Astrocyte of the hippocampus (primary cell): ENCODE measurements at regions not wholly inside any gene's neighbourhood (a gene's known extent, or its start where the extent isn't known, plus 50 kb on each side); places are given as distances from the start of the nearest gene placed in this dataset.
A peak's percentile ranks its signal among the peaks of the same experiment; 100 is the strongest.

ENCODE experiments used
- DNase-seq: peaks from one replicate; pipeline ENCODE4 v3.0.0; 2011; ENCODE audit warnings: low read depth, low spot score

DNA sequence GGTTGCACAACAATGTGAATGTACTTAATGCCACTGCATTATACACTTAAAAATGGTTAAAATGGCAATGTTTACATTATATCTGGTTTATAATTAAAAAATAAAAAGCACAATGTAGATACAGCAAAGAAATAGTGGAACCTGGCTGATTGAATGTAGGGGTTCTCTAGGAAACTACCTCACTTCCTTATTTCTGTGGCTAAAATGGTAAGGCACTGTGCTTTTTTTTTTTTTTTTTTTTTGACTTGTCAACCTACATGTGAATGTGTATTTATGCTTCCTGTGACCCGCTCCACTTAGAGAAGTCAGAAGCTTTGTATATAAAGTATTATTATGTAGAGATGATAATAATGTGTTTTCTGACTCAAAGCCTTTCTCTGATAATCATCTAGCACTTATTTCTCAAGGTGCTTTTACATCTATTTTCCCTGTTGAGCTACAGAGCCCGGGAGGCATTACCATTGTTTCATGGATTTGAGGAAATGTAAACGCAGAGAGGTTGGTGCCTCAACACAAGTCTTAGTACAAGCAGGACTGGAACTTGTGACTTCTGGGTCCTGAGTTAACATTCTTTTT is 55.0 kb downstream of the SOX4 start:
- no peak for DNase-seq

- DNase-seq: no peak
These were observed 59.8 kb downstream of the SOX4 start for GRCh38 chr6:21653323-21653722.

GRCh38 chr6:21653905-21654304 is 60.4 kb downstream of the SOX4 start:
- DNase-seq: peak; percentile 33

DNA sequence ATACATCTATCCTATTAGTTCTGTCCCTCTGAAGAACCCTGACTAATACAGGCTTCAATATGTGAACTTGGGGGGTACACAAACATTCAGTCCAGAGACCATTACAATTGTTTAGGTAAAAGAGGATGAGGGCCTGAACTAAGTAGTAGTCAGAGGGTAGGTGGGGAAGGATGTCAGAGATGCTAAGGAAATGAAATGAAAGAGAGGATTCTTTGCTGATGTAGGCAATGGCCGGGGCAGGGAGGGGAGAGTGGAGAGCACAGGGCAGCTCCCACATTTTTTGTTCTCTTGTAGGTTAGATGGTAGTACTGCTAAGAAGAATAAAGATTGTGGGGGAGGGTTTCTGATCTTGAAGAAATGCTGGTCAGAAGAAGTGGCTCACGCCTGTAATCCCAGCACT is 60.8 kb downstream of the SOX4 start:
- DNase-seq: no peak

DNA sequence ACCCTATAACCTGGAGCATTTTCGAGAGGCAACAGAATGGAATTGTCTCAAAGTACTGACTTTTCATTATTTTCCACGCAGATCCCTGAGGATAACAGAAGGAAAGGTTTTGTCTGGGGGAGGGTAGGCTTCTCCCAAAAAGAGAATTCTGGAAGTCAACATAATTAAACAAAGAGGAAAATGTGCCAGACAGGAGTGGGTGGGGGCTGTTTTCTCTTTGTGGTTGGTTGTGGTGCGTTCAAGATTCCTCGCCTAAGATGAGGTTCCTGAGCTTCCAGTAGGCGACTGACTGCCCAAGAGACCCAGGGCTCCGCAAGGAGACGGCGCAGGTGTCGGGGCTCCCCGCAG is 70.4 kb downstream of the SOX4 start:
- DNase-seq: no peak

DNA sequence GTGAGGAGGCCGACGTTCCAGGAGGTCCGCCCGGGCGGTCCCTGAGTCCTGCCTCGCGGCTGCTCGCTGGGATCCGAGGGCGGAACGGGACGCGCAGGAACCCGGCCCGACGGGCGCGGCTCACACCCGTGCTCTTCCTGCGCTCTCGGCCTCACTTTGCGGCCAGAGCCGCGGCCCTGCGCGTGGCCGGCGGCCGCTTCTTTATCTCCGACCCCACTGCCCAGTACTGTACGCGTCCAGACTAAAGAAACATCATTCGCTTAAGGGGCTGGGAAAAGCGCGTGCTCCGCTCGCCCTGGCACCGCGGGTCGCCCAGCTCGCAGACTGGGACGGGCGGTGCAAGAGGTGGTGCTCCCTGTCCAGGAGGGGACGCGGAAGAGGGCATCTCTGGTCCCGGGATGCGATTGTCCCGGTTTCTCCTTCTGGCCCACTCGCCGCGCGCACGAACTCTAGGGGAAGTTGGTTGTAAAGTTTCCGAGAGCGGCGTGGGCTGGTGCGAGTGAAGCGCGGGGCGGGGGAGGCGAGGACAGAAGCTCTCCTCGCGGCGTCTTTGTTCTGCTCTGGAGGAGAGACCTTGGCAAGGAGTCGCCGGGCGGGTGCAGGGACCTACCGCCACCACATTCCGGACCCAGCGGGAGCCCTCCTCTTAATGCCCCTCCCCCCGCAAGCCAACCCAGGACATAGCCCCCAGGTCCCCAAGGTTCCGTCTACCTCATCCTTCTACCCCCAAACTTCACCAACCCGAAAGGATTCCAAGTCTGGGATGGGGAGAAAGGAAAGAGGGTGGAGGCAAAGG is 71.0 kb downstream of the SOX4 start:
- peak; percentile 78 for DNase-seq

GRCh38 chr6:21665110-21665391 is 71.5 kb downstream of the SOX4 start:
- DNase-seq: peak; percentile 57

DNA sequence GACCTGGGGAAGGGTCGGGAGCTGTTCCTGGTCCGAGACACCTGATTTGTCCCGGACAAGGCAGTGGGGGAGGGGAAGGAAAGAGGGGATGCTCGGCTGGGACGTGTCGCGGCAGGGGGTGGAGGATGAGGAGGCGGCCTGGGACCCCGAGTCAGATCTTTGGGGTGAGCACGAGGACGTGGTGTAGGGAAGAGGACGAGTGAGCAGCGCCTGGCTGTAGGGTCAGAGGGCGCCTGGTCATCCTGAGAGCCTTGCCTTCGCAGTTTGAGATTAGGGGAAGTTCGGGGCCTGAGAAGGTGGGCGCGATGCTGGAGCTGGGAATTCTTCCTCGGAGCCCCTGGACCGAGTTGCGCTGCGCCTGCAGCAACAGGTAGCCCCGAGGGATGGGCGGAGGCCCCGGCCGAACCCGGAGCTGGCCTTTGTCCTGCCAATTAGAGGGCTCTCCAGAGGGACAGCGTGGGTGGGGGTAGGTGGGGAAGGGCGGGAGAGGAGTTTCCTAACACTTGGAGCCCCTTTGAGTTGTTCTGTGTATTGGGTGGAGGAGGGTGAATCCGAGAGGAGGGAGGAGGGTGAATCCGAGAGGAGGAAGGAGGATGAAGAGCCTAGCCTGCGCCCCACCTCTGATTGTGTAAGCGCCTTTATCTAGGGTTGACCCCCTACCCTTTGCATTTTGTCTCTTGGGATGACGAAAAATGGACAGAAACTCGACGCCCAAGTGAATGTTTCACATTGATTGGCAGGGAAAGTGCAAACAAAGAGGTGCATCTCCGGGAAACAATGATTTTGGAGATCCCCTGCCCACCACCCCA is 72.0 kb downstream of the SOX4 start:
- peak; percentile 48 for DNase-seq

DNA sequence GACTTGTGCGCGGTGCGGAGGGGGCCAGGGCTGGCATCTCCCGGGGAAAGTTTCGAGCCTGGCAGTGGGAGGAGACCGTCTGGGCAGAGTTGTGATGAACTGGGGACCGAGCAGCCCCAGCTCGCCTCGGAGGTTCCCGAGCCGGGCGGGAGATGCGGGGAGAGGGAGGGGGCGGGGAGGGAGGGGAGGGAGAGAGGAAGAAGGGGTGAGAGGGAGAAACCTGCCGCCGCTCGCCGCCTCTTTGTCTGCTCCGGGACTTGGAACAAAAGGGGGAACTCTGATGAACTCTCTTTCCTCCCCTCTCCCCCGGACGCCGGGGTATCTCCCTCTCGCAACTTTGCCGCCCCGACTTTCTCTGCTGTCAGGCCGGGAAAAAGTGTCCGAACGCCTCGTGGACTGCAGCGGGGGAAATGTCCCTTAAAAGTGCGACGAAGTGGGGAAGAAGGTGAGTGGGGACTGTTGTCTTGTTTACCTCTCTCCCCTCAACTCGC is 72.7 kb downstream of the SOX4 start:
- peak; percentile 67 for DNase-seq

GRCh38 chr6:21666853-21667681 is 73.5 kb downstream of the SOX4 start:
- DNase-seq: peak; percentile 69

DNA sequence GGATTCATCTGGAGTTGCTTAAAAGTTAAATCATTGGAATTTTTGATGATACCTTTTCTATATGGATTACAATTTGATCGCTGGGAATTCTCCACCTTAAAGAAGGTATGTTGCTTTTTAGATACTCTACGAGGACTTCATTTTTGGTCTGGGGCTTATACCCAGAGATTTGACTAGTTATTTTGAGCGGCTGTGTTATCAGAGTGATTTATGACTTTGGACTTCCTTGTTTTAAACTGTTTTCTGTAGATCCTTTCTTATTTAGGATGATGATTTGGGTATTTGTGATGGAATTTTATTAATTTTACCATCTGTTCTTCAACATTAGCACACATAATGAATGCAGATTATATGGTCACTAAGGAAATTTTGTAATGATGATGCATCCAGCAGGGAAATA is 75.2 kb downstream of the SOX4 start:
- peak; percentile 15 for DNase-seq

GRCh38 chr6:21676769-21677168 is 83.2 kb downstream of the SOX4 start:
- DNase-seq: no peak

- DNase-seq: peak; percentile 76
These were observed 85.4 kb downstream of the SOX4 start for GRCh38 chr6:21678990-21679389.

DNA sequence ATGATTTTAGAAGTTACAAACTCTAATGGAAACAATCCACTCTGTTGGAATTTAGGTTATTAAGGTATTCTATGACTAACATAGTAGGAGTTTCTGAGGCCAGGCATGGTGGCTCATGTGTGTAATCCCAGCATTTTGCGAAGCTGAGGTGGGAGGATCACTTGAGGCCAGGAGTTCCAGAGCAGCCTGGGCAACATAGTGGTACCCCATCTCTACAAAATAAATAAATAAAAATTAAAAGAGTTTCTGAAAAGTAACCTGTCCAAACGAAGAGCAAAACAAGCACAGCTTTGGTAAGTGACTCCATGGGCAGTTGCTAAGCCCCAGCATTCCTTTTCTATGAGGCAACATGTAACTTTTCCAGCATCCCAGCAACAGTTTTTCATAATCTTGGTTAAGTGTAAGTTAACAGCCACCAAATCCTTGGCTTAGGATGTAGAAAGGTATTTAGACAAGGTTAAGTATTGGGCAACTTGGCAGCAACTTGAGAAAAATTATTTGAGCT is 86.3 kb downstream of the SOX4 start:
- DNase-seq: peak; percentile 92

DNA sequence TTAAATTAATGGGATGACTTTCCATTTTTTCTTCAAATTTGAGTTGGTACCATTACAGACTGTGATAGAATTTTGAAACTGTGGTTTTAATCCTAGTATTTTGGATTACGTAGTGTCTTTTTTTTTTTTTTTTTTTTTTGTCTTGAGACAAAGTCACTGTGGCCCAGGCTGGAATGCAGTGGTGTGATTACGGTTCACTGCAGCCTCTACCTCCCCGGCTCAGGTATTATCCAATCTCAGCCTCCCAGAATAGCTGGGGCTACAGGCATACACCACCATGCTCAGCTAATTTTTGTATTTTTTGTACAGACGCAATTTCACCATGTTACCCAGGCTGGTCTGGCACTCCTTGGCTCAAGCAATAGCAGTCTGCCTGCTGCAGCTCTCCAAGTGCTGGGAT is 87.1 kb downstream of the SOX4 start:
- DNase-seq: peak; percentile 79

GRCh38 chr6:21690489-21690888 is 96.9 kb downstream of the SOX4 start:
- no peak for DNase-seq

GRCh38 chr6:21691685-21692346 is 98.3 kb downstream of the SOX4 start:
- DNase-seq: no peak

DNA sequence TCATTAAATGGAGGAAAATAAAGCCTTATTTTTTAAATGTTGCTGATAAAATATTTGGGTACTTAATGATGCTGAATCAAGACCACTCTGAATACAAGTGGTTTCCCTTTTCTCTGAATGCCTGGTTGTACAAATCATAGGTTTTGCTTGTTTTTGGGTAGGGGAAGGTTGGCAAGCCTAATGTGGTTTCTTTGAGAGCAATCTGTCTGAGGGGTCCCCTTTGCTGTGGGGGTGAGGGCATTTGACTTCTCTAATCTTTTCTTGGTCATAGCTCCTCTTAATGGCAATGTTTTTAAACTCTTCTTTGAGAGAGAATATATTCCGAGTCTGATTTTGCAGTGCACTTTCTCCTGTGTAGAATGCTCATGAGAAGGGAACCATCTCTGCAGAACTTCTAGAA is 99.2 kb downstream of the SOX4 start:
- DNase-seq: no peak

DNA sequence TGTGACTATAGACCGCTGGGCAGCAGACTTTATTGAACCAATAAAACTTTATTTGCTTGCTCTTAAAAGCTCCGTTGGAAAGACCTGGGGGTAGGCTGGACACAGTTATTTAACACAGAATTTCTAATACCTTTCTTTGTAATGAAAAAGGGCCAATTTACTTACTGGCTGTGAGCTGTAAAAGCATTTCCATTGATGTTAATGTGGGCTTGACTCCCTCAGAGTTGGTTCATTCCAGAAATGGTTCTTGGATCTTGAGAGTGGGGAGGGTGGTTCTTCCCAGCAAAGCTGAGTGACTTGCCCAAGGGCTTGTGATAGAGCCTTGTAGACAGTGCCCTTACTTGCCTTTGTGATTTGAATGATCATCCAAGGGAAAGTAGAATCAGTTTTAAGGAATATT is 100.6 kb downstream of the SOX4 start:
- DNase-seq: peak; percentile 20

DNA sequence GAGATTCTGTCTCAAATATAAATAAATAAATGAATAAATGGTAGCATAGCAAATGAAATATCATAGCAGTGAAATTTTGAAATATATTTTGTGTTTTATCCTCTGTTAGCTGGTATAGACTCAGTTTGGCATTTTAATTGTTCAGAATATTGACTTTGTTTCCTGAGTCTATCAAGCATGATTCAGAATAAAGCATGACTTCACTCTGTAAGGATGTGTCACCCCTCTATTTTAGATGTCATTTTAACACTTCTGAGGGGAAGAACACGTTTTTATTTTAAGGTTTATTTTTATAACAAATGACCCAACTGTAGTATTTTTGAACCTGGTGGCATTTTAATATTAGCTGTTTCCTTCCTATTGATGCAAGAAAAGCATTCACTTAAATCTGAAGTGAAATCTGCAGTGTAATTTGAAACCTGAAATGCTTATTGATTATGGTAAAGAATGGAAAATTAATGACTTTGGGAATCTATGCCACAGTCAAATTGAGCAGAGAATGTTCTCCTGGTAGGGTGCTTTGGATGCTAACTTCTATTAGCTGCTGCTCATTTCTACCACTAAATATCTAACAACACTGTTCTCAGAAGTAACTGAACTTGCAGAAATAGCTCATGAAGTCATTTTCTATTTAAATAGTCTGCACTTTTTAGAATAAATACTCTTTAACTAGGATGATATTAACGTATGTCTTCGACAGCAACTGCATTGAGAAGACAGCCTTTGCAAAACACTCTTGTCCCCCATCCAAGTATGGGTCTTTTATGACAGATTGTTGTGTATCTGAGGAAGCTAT is 114.2 kb downstream of the SOX4 start:
- DNase-seq: no peak

- DNase-seq: no peak
These were observed 114.7 kb downstream of the SOX4 start for GRCh38 chr6:21708320-21708580.
